ENCODE measurements at regions not wholly inside any gene's neighbourhood (a gene's known extent, or its start where the extent isn't known, plus 50 kb on each side); places are given as distances from the start of the nearest gene placed in this dataset.

DNA sequence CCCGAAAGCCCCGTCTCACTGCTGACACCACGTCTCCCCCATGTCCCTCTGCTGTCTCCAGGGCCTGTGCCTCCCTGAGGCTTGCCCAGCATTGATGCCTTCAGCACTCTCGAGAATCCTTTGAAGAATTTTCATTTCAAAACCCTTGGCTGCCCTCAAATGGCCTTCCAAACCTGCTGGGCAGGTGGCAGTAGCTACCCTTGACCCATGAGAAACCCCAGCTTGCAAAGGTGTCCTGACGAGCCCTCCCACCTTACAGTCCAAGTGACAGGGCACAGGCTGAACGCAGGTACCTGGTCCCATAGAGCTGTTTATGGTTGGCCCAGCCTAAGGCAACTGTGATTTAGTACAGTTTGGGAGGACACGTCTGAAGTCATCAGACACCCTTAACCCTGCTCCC is 97.2 kb upstream of the SPIN1 start:
- intact Hi-C loops (cut with DNase I; ENCODE audit: low total_unique reads) = no loop called here
- Histone ChIP-seq H3K4me3 (no peak overlapping the region), H3K4me1 (no peaks in the 10 kb centered on the region), H3K27ac (no peak overlapping the region), H3K9me3 (no peaks in the 10 kb centered on the region), H3K27me3 (no peaks in the 10 kb centered on the region), H3K36me3 (no peaks in the 10 kb centered on the region)
- in situ Hi-C loops (cut with MboI; ENCODE audit: low sequenced_read_pairs in 4 of 4) = no loop called here
- no peak for ATAC-seq
- TF ChIP-seq, protein P1, sequence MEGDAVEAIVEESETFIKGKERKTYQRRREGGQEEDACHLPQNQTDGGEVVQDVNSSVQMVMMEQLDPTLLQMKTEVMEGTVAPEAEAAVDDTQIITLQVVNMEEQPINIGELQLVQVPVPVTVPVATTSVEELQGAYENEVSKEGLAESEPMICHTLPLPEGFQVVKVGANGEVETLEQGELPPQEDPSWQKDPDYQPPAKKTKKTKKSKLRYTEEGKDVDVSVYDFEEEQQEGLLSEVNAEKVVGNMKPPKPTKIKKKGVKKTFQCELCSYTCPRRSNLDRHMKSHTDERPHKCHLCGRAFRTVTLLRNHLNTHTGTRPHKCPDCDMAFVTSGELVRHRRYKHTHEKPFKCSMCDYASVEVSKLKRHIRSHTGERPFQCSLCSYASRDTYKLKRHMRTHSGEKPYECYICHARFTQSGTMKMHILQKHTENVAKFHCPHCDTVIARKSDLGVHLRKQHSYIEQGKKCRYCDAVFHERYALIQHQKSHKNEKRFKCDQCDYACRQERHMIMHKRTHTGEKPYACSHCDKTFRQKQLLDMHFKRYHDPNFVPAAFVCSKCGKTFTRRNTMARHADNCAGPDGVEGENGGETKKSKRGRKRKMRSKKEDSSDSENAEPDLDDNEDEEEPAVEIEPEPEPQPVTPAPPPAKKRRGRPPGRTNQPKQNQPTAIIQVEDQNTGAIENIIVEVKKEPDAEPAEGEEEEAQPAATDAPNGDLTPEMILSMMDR (IDR thresholded peaks at IDR 0.05 in 4 of 5, conservative IDR thresholded peaks at IDR 0.05 in 1 of 5) = no peak
- no peak for DNase-seq

DNA sequence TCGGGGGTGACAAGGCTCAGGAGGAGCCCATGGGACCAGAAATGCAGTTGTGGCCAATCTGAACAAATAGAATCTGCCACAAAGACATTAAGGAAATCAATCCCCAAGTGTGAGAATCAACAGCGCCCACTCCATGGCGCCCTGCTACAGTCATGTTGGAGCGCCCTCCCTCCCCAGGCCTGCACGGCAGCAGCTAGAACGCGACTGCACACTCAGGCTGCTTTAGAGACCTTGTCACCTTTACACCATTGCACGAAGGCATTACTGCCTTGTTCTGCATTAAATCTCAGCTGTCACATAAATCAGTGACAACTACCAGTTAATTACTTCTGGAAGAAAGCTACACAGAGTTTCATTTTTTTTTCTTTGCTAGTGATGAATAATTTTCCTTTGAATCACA is 98.7 kb upstream of the SPIN1 start:
- H3K4me1 ChIP-seq = no peaks in the 10 kb centered on the region
- ATAC-seq (no peak), DNase-seq (no peak)
- intact Hi-C loops (cut with DNase I; ENCODE audit: low total_unique reads) = no loop called here
- in situ Hi-C loops (cut with MboI; ENCODE audit: low sequenced_read_pairs in 4 of 4) = no loop called here
- no peak for TF ChIP-seq POLR2A (IDR thresholded peaks at IDR 0.05)
- TF ChIP-seq, protein P1 (IDR thresholded peaks at IDR 0.05 in 4 of 5, conservative IDR thresholded peaks at IDR 0.05 in 1 of 5) = no peak
- H3K36me3 ChIP-seq = no peaks in the 10 kb centered on the region
- no peak overlapping the region for H3K4me3 ChIP-seq
- H3K27me3 ChIP-seq = no peaks in the 10 kb centered on the region
- H3K9me3 ChIP-seq = no peaks in the 10 kb centered on the region
- no peak overlapping the region for H3K27ac ChIP-seq

DNA sequence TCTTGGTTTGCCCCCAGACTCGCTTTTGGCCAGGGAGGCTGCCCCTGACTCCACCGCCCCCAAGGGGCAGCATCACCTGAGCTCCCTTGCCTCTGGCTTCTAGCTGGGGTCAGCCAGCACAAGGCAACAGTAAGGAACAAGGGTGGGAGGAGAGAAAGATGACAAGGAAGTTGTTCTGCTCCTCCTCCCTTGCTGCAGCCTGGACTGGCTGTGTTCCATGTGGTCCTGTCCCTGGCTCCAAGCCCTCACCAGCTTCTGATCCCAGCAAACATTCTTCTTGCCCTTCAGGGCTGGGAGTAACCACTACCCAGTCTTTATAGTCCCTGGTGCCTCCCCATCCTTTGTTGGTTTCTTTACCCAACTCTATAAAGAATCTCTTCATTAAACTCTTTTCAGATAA is 100.3 kb upstream of the SPIN1 start:
- no peaks in the 10 kb centered on the region for H3K4me1 ChIP-seq
- no peak overlapping the region for H3K4me3 ChIP-seq
- in situ Hi-C loops (cut with MboI; ENCODE audit: low sequenced_read_pairs in 4 of 4) = no loop called here
- no peaks in the 10 kb centered on the region for H3K27me3 ChIP-seq
- H3K36me3 ChIP-seq = no peaks in the 10 kb centered on the region
- TF ChIP-seq POLR2A (IDR thresholded peaks at IDR 0.05) = no peak
- TF ChIP-seq, protein P1 (IDR thresholded peaks at IDR 0.05 in 4 of 5, conservative IDR thresholded peaks at IDR 0.05 in 1 of 5) = no peak
- H3K9me3 ChIP-seq = no peaks in the 10 kb centered on the region
- H3K27ac ChIP-seq = no peak overlapping the region
- ATAC-seq = no peak
- DNase-seq = no peak
- intact Hi-C loops (cut with DNase I; ENCODE audit: low total_unique reads) = no loop called here

DNA sequence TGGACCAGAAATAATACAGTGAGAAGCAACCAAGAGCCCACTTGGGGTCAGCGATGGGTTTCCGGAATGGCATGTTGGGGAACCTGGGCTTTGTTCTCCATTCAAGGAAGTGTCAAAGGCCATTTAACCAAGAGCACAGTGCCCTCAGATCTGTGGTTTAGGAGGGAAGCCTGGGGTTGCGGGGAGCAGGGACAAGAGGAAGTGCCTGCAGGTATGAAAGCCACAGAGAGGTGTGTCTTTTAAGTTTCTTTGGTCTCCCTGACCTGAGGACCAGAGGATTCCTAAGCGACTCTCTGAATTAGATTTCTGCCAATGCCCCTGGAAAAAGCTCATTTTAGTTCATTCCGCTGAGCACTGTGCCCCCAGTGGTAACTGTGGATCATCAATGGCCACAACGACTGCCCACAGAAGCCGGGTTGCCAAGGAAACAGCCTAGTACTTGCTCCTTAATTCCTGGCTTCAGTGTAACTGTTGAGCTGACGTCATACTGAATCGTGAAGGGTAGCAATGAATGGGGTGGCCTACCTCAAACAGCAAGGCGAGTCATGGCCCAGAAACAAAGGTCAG is 107.3 kb upstream of the SPIN1 start:
- TF ChIP-seq, protein P1 (IDR thresholded peaks at IDR 0.05 in 4 of 5, conservative IDR thresholded peaks at IDR 0.05 in 1 of 5) = no peak
- TF ChIP-seq POLR2A (IDR thresholded peaks at IDR 0.05) = no peak
- no peak overlapping the region for H3K27ac ChIP-seq
- no peaks in the 10 kb centered on the region for H3K4me1 ChIP-seq
- no peaks in the 10 kb centered on the region for H3K27me3 ChIP-seq
- H3K36me3 ChIP-seq = no peaks in the 10 kb centered on the region
- intact Hi-C loops (cut with DNase I; ENCODE audit: low total_unique reads) (no loop called here), in situ Hi-C loops (cut with MboI; ENCODE audit: low sequenced_read_pairs in 4 of 4) (no loop called here)
- H3K9me3 ChIP-seq = no peaks in the 10 kb centered on the region
- DNase-seq (no peak), ATAC-seq (no peak)
- no peak overlapping the region for H3K4me3 ChIP-seq

DNA sequence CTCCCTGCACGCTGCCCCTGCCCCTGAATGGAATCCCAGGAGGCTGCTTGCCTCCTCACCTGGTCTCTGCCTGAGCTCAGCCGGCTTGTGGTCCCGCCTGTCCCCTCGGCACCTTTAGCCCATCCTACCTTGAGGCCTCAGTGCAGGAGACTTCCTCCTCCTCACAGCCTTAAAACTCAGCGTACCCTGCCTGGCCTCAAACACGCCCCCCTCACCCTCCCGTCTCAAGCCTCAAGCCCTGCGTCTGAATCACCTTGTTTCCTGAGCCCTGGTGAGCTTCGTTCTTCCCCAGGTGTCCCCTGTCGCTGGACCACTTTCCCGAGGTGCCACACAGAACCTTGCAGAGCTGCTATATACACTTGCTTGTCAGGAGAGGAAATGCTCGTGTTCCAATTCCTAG is 110.2 kb upstream of the SPIN1 start:
- Histone ChIP-seq H3K36me3 (no peaks in the 10 kb centered on the region), H3K4me1 (no peaks in the 10 kb centered on the region), H3K4me3 (no peak overlapping the region), H3K27me3 (no peaks in the 10 kb centered on the region), H3K27ac (no peak overlapping the region), H3K9me3 (no peaks in the 10 kb centered on the region)
- TF ChIP-seq, protein P1 (IDR thresholded peaks at IDR 0.05 in 4 of 5, conservative IDR thresholded peaks at IDR 0.05 in 1 of 5) = no peak
- no peak for TF ChIP-seq POLR2A (IDR thresholded peaks at IDR 0.05)
- in situ Hi-C loops (cut with MboI; ENCODE audit: low sequenced_read_pairs in 4 of 4) = no loop called here
- intact Hi-C loops (cut with DNase I; ENCODE audit: low total_unique reads) = no loop called here
- no peak for ATAC-seq
- DNase-seq = no peak

Data from gastrocnemius medialis (tissue), 4 donors.